SK-N-SH treated with all-trans-retinoic acid at 6 μM for 48 hours (cell line): ENCODE measurements at regions not wholly inside any gene's neighbourhood (a gene's known extent, or its start where the extent isn't known, plus 50 kb on each side); places are given as distances from the start of the nearest gene placed in this dataset.

Source experiments
- ATAC-seq: fragments of 200-7000 bp; cut with Tn5 transposase; 3 replicates; pipeline ENCODE4 v1.9.1; 2020; ENCODE audit warnings: mild to moderate bottlenecking, moderate library complexity
- ARNTL ChIP-seq: fragments of 450-650 bp; formaldehyde crosslinking; IDR thresholded peaks from 2 replicates; pipeline ENCODE4 v1.5.0; 2020; ENCODE audit warnings: low read depth, mild to moderate bottlenecking, moderate library complexity, borderline replicate concordance
- BACH2 ChIP-seq: fragments of 250-450 bp; sonication (Bioruptor Pico); IDR thresholded peaks from 2 replicates; pipeline ENCODE4 v1.9.0; 2021; ENCODE audit warnings: mild to moderate bottlenecking, borderline replicate concordance
- CSDC2 ChIP-seq: fragments of 250-450 bp; sonication (Bioruptor Pico); IDR thresholded peaks from 2 replicates; pipeline ENCODE4 v1.5.0; 2020; ENCODE audit warnings: mild to moderate bottlenecking, moderate library complexity
- ESRRG ChIP-seq: fragments of 250-450 bp; sonication (Bioruptor Pico); IDR thresholded peaks from 2 replicates; pipeline ENCODE4 v1.6.1; 2021; ENCODE audit warnings: mild to moderate bottlenecking
- GLIS3 ChIP-seq: fragments of 250-450 bp; sonication (Bioruptor Pico); IDR thresholded peaks from 2 replicates; pipeline ENCODE4 v1.5.0; 2020; ENCODE audit warnings: mild to moderate bottlenecking, moderate library complexity
- OSR1 ChIP-seq: fragments of 250-450 bp; sonication (Bioruptor Pico); IDR thresholded peaks from 2 replicates; pipeline ENCODE4 v1.8.0; 2022; ENCODE audit warnings: moderate library complexity, mild to moderate bottlenecking, inconsistent platforms
- PPARA ChIP-seq: fragments of 250-450 bp; sonication (Bioruptor Pico); IDR thresholded peaks from 2 replicates; pipeline ENCODE4 v1.5.0; 2020; ENCODE audit warnings: mild to moderate bottlenecking, borderline replicate concordance
- RARB ChIP-seq: fragments of 250-450 bp; sonication (Bioruptor Pico); IDR thresholded peaks from 2 replicates; pipeline ENCODE4 v1.8.0; 2021; ENCODE audit warnings: mild to moderate bottlenecking, moderate library complexity
- TCF4 ChIP-seq: fragments of 250-450 bp; sonication (Bioruptor Pico); IDR thresholded peaks from 2 replicates; pipeline ENCODE4 v1.8.0; 2021; ENCODE audit warnings: mild to moderate bottlenecking, moderate library complexity, borderline replicate concordance
- TOX ChIP-seq: fragments of 250-450 bp; sonication (Bioruptor Pico); IDR thresholded peaks from 2 replicates; pipeline ENCODE4 v1.8.0; 2021; ENCODE audit warnings: mild to moderate bottlenecking, moderate library complexity, borderline replicate concordance
- ZC3H10 ChIP-seq: fragments of 250-450 bp; sonication (Bioruptor Pico); IDR thresholded peaks from 2 replicates; pipeline ENCODE4 v1.5.1; 2021; ENCODE audit warnings: mild to moderate bottlenecking, moderate library complexity
- ZFP30 ChIP-seq: fragments of 450-650 bp; formaldehyde crosslinking; IDR thresholded peaks from 2 replicates; pipeline ENCODE4 v1.5.0; 2022; ENCODE audit warnings: mild to moderate bottlenecking, moderate library complexity
- ZNF565 ChIP-seq: fragments of 450-650 bp; formaldehyde crosslinking; conservative IDR thresholded peaks from 2 replicates; pipeline ENCODE4 v1.5.0; 2020; ENCODE audit warnings: low read depth, mild to moderate bottlenecking, moderate library complexity
- ZNF70 ChIP-seq: fragments of 450-650 bp; formaldehyde crosslinking; IDR thresholded peaks from 2 replicates; pipeline ENCODE4 v1.5.0; 2020; ENCODE audit warnings: mild to moderate bottlenecking, moderate library complexity
- TF ChIP-seq, protein P1 (sequence below): fragments of 250-450 bp; sonication (Bioruptor Pico); IDR thresholded peaks from 2 replicates; pipeline ENCODE4 v1.5.1; 2021; ENCODE audit warnings: mild to moderate bottlenecking, moderate library complexity
- TF ChIP-seq, protein P2 (sequence below): fragments of 250-450 bp; sonication (Bioruptor Pico); IDR thresholded peaks from 2 replicates; pipeline ENCODE4 v1.8.0; 2021; ENCODE audit warnings: low read depth, mild to moderate bottlenecking, moderate library complexity, borderline replicate concordance
- TF ChIP-seq, protein P3 (sequence below): fragments of 250-450 bp; sonication (Bioruptor Pico); IDR thresholded peaks from 2 replicates; pipeline ENCODE4 v1.5.1; 2020; ENCODE audit warnings: low read depth, mild to moderate bottlenecking, moderate library complexity
- TF ChIP-seq, protein P4 (sequence below): fragments of 250-450 bp; sonication (Bioruptor Pico); IDR thresholded peaks from 2 replicates; pipeline ENCODE4 v1.8.0; 2020; ENCODE audit warnings: mild to moderate bottlenecking, moderate library complexity, borderline replicate concordance
- TF ChIP-seq, protein P5 (sequence below): fragments of 250-450 bp; sonication (Bioruptor Pico); IDR thresholded peaks from 2 replicates; pipeline ENCODE4 v1.5.0; 2020; ENCODE audit warnings: mild to moderate bottlenecking, moderate library complexity

DNA sequence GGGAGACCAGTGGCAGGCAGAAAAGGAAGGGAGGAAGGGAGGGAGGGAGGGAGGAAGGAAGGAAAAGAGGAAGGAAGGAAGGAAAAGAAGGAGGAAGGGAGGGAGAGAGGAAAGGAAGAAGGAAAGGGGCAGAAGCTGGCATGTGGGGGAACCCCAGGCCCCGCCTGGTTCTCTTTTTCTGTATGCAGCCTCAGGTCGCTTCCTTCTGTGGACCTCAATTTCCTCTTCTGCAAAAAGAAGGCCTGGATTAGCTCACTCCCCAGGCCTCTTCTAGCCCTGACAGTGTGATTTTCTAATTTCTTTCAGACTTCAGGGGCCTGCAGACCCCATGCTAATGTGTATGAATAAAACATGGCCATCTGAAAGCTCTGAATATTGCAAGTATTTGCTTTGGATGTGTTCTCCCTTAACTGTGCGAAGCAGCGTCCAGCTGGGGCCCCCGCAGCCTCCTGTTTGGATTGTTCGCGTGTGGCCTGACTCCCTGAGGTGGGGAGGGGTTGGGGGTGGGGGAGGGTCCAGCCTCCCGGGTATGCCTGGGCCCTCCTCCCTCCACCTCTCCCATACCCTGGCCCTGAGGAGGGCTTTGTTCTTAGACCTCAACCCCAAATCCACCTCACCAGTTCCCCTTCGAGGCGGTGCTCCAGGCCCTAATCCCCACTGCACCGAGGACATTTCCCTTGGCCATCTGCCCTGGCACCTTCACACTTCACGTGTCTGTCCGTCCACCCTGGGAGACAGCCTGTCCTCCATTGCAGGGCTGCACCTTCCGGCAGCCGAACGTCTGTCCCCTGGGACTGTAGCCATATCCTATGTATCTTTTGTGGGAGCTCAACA, 199.9 kb upstream of the ATP6AP2 start:
- no peak for ATAC-seq
- TF ChIP-seq, protein P1, sequence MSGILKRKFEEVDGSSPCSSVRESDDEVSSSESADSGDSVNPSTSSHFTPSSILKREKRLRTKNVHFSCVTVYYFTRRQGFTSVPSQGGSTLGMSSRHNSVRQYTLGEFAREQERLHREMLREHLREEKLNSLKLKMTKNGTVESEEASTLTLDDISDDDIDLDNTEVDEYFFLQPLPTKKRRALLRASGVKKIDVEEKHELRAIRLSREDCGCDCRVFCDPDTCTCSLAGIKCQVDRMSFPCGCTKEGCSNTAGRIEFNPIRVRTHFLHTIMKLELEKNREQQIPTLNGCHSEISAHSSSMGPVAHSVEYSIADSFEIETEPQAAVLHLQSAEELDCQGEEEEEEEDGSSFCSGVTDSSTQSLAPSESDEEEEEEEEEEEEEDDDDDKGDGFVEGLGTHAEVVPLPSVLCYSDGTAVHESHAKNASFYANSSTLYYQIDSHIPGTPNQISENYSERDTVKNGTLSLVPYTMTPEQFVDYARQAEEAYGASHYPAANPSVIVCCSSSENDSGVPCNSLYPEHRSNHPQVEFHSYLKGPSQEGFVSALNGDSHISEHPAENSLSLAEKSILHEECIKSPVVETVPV: no peak
- TF ChIP-seq PPARA (CRISPR knock-in tag): no peak
- TF ChIP-seq, protein P2, sequence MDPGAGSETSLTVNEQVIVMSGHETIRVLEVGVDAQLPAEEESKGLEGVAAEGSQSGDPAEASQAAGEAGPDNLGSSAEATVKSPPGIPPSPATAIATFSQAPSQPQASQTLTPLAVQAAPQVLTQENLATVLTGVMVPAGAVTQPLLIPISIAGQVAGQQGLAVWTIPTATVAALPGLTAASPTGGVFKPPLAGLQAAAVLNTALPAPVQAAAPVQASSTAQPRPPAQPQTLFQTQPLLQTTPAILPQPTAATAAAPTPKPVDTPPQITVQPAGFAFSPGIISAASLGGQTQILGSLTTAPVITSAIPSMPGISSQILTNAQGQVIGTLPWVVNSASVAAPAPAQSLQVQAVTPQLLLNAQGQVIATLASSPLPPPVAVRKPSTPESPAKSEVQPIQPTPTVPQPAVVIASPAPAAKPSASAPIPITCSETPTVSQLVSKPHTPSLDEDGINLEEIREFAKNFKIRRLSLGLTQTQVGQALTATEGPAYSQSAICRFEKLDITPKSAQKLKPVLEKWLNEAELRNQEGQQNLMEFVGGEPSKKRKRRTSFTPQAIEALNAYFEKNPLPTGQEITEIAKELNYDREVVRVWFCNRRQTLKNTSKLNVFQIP (CRISPR knock-in tag): no peak
- TF ChIP-seq, protein P3, sequence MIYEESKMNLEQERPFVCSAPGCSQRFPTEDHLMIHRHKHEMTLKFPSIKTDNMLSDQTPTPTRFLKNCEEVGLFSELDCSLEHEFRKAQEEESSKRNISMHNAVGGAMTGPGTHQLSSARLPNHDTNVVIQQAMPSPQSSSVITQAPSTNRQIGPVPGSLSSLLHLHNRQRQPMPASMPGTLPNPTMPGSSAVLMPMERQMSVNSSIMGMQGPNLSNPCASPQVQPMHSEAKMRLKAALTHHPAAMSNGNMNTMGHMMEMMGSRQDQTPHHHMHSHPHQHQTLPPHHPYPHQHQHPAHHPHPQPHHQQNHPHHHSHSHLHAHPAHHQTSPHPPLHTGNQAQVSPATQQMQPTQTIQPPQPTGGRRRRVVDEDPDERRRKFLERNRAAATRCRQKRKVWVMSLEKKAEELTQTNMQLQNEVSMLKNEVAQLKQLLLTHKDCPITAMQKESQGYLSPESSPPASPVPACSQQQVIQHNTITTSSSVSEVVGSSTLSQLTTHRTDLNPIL (CRISPR knock-in tag): no peak
- no peak for TF ChIP-seq ESRRG
- no peak for TF ChIP-seq ZFP30 (CRISPR knock-in tag)
- no peak for TF ChIP-seq TCF4
- no peak for TF ChIP-seq CSDC2 (CRISPR knock-in tag)
- no peak for TF ChIP-seq RARB
- no peak for TF ChIP-seq ARNTL (CRISPR knock-in tag)
- TF ChIP-seq ZNF70 (CRISPR knock-in tag): no peak
- no peak for TF ChIP-seq BACH2 (CRISPR knock-in tag)
- TF ChIP-seq GLIS3 (CRISPR knock-in tag): no peak
- TF ChIP-seq TOX (CRISPR knock-in tag): no peak
- TF ChIP-seq OSR1 (CRISPR knock-in tag): no peak
- TF ChIP-seq ZC3H10: no peak
- no peak for TF ChIP-seq ZNF565 (CRISPR knock-in tag)
- TF ChIP-seq, all 23 proteins: peak for 0

DNA sequence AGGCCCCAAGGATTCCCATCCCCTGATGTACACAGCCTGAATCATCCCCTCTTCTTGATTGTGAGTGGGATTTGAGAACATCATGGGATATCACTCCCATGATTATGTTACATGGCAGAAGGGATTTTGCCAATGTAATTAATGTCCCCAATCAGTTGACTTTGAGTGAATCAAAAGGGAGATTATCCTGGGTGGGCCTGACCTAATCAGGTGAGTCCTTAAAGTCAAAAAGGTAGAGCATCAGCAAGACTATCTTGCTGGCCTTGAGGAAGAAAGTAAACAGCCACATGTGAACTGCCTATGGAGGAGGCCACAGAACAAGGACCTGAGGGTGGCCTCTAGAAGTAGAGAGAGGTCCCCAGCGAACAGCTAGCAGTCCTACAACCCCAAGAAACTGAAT, 203.1 kb upstream of the ATP6AP2 start:
- no peak for ATAC-seq
- TF ChIP-seq ZNF70 (CRISPR knock-in tag): no peak
- TF ChIP-seq, protein P2 (CRISPR knock-in tag): no peak
- TF ChIP-seq, protein P4, sequence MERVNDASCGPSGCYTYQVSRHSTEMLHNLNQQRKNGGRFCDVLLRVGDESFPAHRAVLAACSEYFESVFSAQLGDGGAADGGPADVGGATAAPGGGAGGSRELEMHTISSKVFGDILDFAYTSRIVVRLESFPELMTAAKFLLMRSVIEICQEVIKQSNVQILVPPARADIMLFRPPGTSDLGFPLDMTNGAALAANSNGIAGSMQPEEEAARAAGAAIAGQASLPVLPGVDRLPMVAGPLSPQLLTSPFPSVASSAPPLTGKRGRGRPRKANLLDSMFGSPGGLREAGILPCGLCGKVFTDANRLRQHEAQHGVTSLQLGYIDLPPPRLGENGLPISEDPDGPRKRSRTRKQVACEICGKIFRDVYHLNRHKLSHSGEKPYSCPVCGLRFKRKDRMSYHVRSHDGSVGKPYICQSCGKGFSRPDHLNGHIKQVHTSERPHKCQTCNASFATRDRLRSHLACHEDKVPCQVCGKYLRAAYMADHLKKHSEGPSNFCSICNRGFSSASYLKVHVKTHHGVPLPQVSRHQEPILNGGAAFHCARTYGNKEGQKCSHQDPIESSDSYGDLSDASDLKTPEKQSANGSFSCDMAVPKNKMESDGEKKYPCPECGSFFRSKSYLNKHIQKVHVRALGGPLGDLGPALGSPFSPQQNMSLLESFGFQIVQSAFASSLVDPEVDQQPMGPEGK (CRISPR knock-in tag): no peak

DNA sequence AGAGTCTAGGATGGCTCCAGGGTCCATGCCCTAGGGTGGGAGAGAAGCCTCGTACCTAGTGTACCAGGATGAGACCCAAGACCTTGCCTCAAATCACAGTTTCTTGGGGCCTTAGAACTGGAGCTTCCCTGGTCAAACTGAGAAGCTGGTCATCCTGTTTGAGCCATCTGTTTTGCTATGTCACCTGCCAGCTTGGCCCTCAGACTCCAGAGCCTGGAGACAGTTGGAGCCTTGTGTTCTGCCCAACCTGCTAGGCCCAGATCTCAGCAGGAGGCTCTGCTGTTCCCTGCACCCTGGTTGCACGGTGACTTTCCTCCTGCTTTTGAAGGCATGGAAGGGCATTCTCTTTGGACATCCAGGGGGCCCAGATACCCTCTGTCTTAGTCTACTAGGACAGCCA, 206.3 kb upstream of the ATP6AP2 start:
- ATAC-seq: no peak
- TF ChIP-seq ZFP30 (CRISPR knock-in tag) (no peak), ARNTL (CRISPR knock-in tag) (no peak), GLIS3 (CRISPR knock-in tag) (no peak)
- TF ChIP-seq, protein P1: no peak
- TF ChIP-seq, protein P5, sequence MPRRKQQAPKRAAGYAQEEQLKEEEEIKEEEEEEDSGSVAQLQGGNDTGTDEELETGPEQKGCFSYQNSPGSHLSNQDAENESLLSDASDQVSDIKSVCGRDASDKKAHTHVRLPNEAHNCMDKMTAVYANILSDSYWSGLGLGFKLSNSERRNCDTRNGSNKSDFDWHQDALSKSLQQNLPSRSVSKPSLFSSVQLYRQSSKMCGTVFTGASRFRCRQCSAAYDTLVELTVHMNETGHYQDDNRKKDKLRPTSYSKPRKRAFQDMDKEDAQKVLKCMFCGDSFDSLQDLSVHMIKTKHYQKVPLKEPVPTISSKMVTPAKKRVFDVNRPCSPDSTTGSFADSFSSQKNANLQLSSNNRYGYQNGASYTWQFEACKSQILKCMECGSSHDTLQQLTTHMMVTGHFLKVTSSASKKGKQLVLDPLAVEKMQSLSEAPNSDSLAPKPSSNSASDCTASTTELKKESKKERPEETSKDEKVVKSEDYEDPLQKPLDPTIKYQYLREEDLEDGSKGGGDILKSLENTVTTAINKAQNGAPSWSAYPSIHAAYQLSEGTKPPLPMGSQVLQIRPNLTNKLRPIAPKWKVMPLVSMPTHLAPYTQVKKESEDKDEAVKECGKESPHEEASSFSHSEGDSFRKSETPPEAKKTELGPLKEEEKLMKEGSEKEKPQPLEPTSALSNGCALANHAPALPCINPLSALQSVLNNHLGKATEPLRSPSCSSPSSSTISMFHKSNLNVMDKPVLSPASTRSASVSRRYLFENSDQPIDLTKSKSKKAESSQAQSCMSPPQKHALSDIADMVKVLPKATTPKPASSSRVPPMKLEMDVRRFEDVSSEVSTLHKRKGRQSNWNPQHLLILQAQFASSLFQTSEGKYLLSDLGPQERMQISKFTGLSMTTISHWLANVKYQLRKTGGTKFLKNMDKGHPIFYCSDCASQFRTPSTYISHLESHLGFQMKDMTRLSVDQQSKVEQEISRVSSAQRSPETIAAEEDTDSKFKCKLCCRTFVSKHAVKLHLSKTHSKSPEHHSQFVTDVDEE (CRISPR knock-in tag): no peak
